ENCODE measurements at regions not wholly inside any gene's neighbourhood (a gene's known extent, or its start where the extent isn't known, plus 50 kb on each side); places are given as distances from the start of the nearest gene placed in this dataset.
A peak's percentile ranks its signal among the peaks of the same experiment; 100 is the strongest.

- no peak for DNase-seq (ENCODE audit: low read depth)
Observed at GRCh38 chr5:173781432-173781815, 106.7 kb upstream of the CPEB4 start.

- DNase-seq (ENCODE audit: low read depth): peak; percentile 94
Observed at GRCh38 chr5:173781816-173782670, 106.1 kb upstream of the CPEB4 start.

DNA sequence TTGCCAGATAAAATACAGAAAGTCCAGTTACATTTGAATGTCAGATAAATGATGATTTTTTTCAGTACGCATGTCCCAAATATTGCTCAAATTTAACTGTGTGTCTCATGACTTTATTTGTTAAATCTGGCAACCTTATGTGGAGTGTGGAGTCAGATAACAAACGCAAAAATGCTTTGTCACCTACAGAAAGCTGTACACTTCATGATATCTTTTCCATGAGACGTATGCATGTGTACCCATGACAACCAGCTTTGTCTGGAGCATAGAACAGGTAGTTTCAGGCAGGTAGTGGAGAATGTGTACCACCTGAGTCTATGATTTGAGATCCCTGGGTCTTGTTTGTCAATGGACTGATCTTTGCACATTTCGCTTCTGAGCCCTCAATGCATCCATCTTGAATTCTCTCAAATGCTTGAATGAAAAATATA lies 105.5 kb upstream of the CPEB4 start:
- DNase-seq (ENCODE audit: low read depth): no peak

DNA sequence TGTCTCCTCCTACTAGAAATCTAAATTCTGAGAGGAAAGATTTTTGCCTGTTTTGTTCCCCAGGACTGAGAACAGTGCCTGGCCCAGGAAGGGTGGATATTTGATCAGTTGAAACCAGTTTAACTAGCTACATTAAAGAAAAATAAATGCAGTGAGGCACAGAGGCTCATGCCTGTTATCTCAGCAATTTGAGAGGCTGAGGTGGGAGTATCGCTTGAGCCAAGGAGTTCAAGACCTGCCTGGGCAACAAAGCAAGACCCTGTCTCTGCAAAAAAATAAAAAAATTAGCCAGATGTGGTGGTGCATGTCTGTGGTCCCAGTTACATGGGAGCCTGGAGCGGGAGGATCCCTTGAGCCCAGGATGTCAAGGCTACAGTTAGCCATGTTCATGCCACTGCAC lies 104.8 kb upstream of the CPEB4 start:
- DNase-seq (ENCODE audit: low read depth): no peak

- DNase-seq (ENCODE audit: low read depth): no peak
Observed at GRCh38 chr5:173785400-173785799, 102.7 kb upstream of the CPEB4 start.

GRCh38 chr5:173785866-173786265 lies 102.3 kb upstream of the CPEB4 start:
- no peak for DNase-seq (ENCODE audit: low read depth)

- no peak for DNase-seq (ENCODE audit: low read depth)
Observed at GRCh38 chr5:173786286-173787187, 101.6 kb upstream of the CPEB4 start.

- peak; percentile 95 for DNase-seq (ENCODE audit: low read depth)
Observed at GRCh38 chr5:173789031-173789920, 98.9 kb upstream of the CPEB4 start.

GRCh38 chr5:173790177-173790719 lies 97.9 kb upstream of the CPEB4 start:
- DNase-seq (ENCODE audit: low read depth): no peak

- no peak for DNase-seq (ENCODE audit: low read depth)
Observed at GRCh38 chr5:173790836-173791546, 97.2 kb upstream of the CPEB4 start.

- no peak for DNase-seq (ENCODE audit: low read depth)
Observed at GRCh38 chr5:173791878-173792277, 96.3 kb upstream of the CPEB4 start.

DNA sequence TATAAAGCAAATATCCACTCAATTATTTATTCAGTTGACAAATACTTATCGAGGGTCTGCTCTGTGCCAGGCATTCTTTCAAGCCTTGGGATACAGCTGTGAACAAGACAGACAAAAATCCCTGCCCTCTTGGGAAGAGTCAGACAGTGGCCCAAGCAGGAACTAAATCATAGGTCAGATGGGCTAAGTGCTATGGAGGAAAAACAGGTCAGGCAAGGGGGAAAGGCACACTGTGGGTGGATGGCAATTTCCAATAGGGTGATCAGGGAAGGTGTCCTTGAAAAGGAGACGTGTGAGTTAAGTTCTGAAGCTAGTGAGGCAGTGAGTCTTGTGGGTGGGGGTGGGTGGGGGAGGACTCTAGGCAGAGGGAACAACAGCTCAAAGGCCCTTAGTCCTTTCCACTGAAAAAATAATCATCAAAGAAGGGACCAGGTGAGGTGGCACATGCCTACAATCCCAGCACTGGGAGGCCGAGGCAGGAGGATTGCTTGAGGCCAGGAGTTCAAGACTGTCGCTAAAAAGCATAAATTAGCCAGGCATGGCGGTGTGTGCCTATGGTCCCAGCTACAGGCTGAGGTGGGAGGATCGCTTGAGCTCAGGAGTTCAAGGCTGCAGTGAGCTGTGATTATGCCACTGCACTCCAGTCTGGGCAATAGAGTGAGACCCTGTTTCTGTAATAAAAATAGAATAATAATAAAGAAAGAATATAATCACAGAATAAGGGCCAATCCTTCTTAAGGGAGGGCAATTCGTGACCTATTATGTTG lies 95.2 kb upstream of the CPEB4 start:
- DNase-seq (ENCODE audit: low read depth): no peak

DNA sequence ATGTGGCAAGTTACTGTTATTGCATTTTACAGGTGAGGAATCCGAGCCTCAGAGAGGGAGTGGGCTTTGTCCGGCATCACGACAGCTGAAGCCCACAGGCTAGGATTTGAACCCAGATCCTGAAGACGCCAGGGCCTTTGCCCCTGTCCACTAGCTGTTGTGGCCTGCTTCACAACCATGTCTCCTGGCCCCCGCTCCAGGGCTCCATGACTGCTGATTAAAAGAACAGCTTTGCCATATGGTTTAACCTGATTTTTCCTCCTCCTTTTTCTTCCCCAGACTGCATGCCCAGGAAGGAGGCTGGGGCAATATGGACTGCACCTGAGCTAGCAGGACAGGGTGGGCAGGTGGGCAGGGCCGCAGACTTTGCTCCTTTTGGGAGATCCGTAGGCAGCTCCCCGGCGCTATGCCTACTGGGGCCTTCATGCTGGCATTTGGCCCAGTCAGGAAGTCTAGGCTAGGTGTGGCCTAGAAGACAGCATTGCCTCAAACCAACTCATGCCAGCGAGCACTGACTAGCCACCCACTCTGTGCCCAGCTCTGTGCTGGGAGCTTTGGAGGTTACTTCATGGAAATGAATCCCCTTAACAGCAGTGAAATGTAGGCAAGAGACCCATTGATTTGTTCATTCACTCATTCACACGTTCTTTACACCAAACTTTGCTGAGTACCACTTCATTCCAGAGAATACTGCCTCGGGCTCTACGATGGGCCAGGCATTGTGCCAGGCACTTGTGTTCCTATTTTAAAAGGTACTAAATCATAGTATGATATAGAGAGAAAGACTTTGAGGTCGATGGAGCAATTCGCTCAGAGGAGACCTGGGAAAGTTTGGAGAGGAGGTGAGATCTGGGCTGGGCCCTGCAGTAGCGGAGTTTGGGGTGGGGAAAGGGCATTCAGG lies 94.3 kb upstream of the CPEB4 start:
- DNase-seq (ENCODE audit: low read depth): peak; percentile 55

GRCh38 chr5:173794901-173795416 lies 93.2 kb upstream of the CPEB4 start:
- DNase-seq (ENCODE audit: low read depth): no peak

DNA sequence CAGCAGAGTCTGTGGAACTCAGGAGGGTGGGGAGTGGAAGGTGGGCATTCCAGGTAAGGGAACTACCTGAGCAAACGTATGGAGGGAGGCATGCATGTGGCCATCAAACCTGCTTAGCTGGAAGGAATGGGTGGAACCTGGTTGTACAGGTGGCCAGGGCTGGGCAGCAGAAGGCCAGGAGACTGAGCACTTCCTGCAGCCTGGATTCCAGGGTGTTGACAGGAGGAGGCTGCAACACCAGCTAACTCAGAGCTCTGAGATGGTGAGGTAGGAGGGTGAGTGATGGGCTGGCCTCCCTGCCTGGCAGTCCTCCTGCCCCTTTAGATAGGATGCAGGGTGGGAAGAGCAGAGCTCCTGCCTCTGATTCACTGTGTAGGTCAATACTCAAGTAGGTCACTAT lies 92.5 kb upstream of the CPEB4 start:
- no peak for DNase-seq (ENCODE audit: low read depth)

- DNase-seq (ENCODE audit: low read depth): no peak
Observed at GRCh38 chr5:173796721-173797495, 91.2 kb upstream of the CPEB4 start.

DNA sequence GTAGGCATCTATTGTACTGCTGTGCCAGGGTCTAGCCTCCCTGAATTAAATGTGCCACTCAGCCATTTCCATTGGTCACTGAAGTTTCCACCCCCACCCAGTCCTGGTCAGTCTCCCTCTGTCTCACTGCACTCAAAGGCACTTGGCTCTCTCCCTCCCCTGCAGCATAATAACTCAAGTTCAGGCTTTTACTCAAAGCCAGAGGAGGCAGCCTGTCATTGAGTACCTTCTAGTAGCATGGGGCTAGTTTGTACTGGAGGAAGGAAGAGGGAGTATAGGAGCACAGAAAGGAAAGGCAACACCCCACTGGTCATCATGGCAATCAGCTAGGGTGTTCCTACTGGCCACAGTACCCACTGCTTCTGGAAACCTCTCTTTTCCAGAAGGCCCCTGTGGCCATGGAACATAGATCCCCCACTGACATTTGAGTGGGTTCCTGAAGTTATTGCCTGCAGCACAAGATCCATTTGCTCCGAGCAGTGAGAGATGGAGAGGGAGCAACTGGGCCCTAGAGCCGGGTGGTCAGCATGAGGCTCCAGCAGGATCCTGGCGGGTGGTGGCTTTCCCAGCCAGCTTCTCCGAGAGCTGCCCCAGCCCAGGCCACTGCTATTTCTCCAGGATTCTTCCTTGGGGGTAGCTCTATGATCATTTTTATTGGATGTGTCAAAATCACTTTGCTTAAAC lies 89.9 kb upstream of the CPEB4 start:
- no peak for DNase-seq (ENCODE audit: low read depth)
